SK-N-SH treated with all-trans-retinoic acid at 6 μM for 48 hours (cell line): ENCODE measurements at regions not wholly inside any gene's neighbourhood (a gene's known extent, or its start where the extent isn't known, plus 50 kb on each side); places are given as distances from the start of the nearest gene placed in this dataset.

ENCODE experiments used
- ATAC-seq: fragments of 200-7000 bp; cut with Tn5 transposase; 3 replicates; pipeline ENCODE4 v1.9.1; 2020; ENCODE audit warnings: mild to moderate bottlenecking, moderate library complexity
- ARNTL ChIP-seq: fragments of 450-650 bp; formaldehyde crosslinking; IDR thresholded peaks from 2 replicates; pipeline ENCODE4 v1.5.0; 2020; ENCODE audit warnings: low read depth, mild to moderate bottlenecking, moderate library complexity, borderline replicate concordance
- BACH2 ChIP-seq: fragments of 250-450 bp; sonication (Bioruptor Pico); IDR thresholded peaks from 2 replicates; pipeline ENCODE4 v1.9.0; 2021; ENCODE audit warnings: mild to moderate bottlenecking, borderline replicate concordance
- CREB5 ChIP-seq: fragments of 250-450 bp; sonication (Bioruptor Pico); IDR thresholded peaks from 2 replicates; pipeline ENCODE4 v1.5.1; 2020; ENCODE audit warnings: low read depth, mild to moderate bottlenecking, moderate library complexity
- CSDC2 ChIP-seq: fragments of 250-450 bp; sonication (Bioruptor Pico); IDR thresholded peaks from 2 replicates; pipeline ENCODE4 v1.5.0; 2020; ENCODE audit warnings: mild to moderate bottlenecking, moderate library complexity
- CSRNP3 ChIP-seq: fragments of 250-450 bp; sonication (Bioruptor Pico); IDR thresholded peaks from 2 replicates; pipeline ENCODE4 v1.5.1; 2021; ENCODE audit warnings: mild to moderate bottlenecking, moderate library complexity
- ESRRG ChIP-seq: fragments of 250-450 bp; sonication (Bioruptor Pico); IDR thresholded peaks from 2 replicates; pipeline ENCODE4 v1.6.1; 2021; ENCODE audit warnings: mild to moderate bottlenecking
- GLIS3 ChIP-seq: fragments of 250-450 bp; sonication (Bioruptor Pico); IDR thresholded peaks from 2 replicates; pipeline ENCODE4 v1.5.0; 2020; ENCODE audit warnings: mild to moderate bottlenecking, moderate library complexity
- ISL1 ChIP-seq: fragments of 250-450 bp; sonication (Bioruptor Pico); IDR thresholded peaks from 2 replicates; pipeline ENCODE4 v2.1.2; 2022; ENCODE audit warnings: mild to moderate bottlenecking, moderate library complexity
- PATZ1 ChIP-seq: fragments of 250-450 bp; sonication (Bioruptor Pico); IDR thresholded peaks from 2 replicates; pipeline ENCODE4 v1.8.0; 2020; ENCODE audit warnings: mild to moderate bottlenecking, moderate library complexity, borderline replicate concordance
- POU6F1 ChIP-seq: fragments of 250-450 bp; sonication (Bioruptor Pico); IDR thresholded peaks from 2 replicates; pipeline ENCODE4 v1.8.0; 2021; ENCODE audit warnings: low read depth, mild to moderate bottlenecking, moderate library complexity, borderline replicate concordance
- PPARA ChIP-seq: fragments of 250-450 bp; sonication (Bioruptor Pico); IDR thresholded peaks from 2 replicates; pipeline ENCODE4 v1.5.0; 2020; ENCODE audit warnings: mild to moderate bottlenecking, borderline replicate concordance
- RARB ChIP-seq: fragments of 250-450 bp; sonication (Bioruptor Pico); IDR thresholded peaks from 2 replicates; pipeline ENCODE4 v1.8.0; 2021; ENCODE audit warnings: mild to moderate bottlenecking, moderate library complexity
- SNAI2 ChIP-seq: fragments of 250-450 bp; sonication (Bioruptor Pico); IDR thresholded peaks from 2 replicates; pipeline ENCODE4 v1.5.0; 2020; ENCODE audit warnings: mild to moderate bottlenecking, moderate library complexity
- TCF4 ChIP-seq: fragments of 250-450 bp; sonication (Bioruptor Pico); IDR thresholded peaks from 2 replicates; pipeline ENCODE4 v1.8.0; 2021; ENCODE audit warnings: mild to moderate bottlenecking, moderate library complexity, borderline replicate concordance
- TOX ChIP-seq: fragments of 250-450 bp; sonication (Bioruptor Pico); IDR thresholded peaks from 2 replicates; pipeline ENCODE4 v1.8.0; 2021; ENCODE audit warnings: mild to moderate bottlenecking, moderate library complexity, borderline replicate concordance
- TSHZ2 ChIP-seq: fragments of 250-450 bp; sonication (Bioruptor Pico); IDR thresholded peaks from 2 replicates; pipeline ENCODE4 v1.5.0; 2020; ENCODE audit warnings: mild to moderate bottlenecking, moderate library complexity
- ZC3H10 ChIP-seq: fragments of 250-450 bp; sonication (Bioruptor Pico); IDR thresholded peaks from 2 replicates; pipeline ENCODE4 v1.5.1; 2021; ENCODE audit warnings: mild to moderate bottlenecking, moderate library complexity
- ZFP3 ChIP-seq: fragments of 250-450 bp; sonication (Bioruptor Pico); IDR thresholded peaks from 2 replicates; pipeline ENCODE4 v1.5.0; 2020; ENCODE audit warnings: mild to moderate bottlenecking, moderate library complexity
- ZFP30 ChIP-seq: fragments of 450-650 bp; formaldehyde crosslinking; IDR thresholded peaks from 2 replicates; pipeline ENCODE4 v1.5.0; 2022; ENCODE audit warnings: mild to moderate bottlenecking, moderate library complexity
- ZNF565 ChIP-seq: fragments of 450-650 bp; formaldehyde crosslinking; conservative IDR thresholded peaks from 2 replicates; pipeline ENCODE4 v1.5.0; 2020; ENCODE audit warnings: low read depth, mild to moderate bottlenecking, moderate library complexity
- ZNF70 ChIP-seq: fragments of 450-650 bp; formaldehyde crosslinking; IDR thresholded peaks from 2 replicates; pipeline ENCODE4 v1.5.0; 2020; ENCODE audit warnings: mild to moderate bottlenecking, moderate library complexity
- ZNF8 ChIP-seq: fragments of 450-650 bp; formaldehyde crosslinking; IDR thresholded peaks from 2 replicates; pipeline ENCODE4 v1.5.0; 2020; ENCODE audit warnings: mild to moderate bottlenecking, moderate library complexity

- ATAC-seq: no peak
- TF ChIP-seq TOX (CRISPR knock-in tag) (no peak), CREB5 (CRISPR knock-in tag) (no peak), TSHZ2 (no peak), ZFP3 (CRISPR knock-in tag) (no peak), GLIS3 (CRISPR knock-in tag) (no peak), PATZ1 (CRISPR knock-in tag) (no peak), CSDC2 (no peak), TCF4 (CRISPR knock-in tag) (no peak), BACH2 (CRISPR knock-in tag) (no peak), ZC3H10 (CRISPR knock-in tag) (no peak), CSRNP3 (CRISPR knock-in tag) (no peak), ISL1 (no peak), ZNF8 (CRISPR knock-in tag) (no peak), ZNF565 (no peak), RARB (no peak)
Measured at GRCh38 chr2:155115846-155116245, 417.4 kb downstream of the KCNJ3 start.

- no peak for TF ChIP-seq ZFP3 (CRISPR knock-in tag)
- no peak for TF ChIP-seq ZC3H10 (CRISPR knock-in tag)
- TF ChIP-seq TOX (CRISPR knock-in tag): no peak
- TF ChIP-seq POU6F1 (CRISPR knock-in tag): no peak
- TF ChIP-seq ISL1: peak; percentile 83
- TF ChIP-seq ZNF565: no peak
- TF ChIP-seq CREB5 (CRISPR knock-in tag): 0 out of 2 replicates have a peak, but pooled peaks have one; percentile 15
- TF ChIP-seq ZNF70 (CRISPR knock-in tag): no peak
- peak; percentile 54 for TF ChIP-seq TCF4 (CRISPR knock-in tag)
- no peak for TF ChIP-seq SNAI2
- TF ChIP-seq ARNTL: no peak
- no peak for TF ChIP-seq PPARA
- no peak for TF ChIP-seq CSDC2
- TF ChIP-seq, all 23 proteins: peak for 3
- no peak for ATAC-seq
Measured at GRCh38 chr2:155111070-155111469, 412.6 kb downstream of the KCNJ3 start.

- ATAC-seq: no peak
- TF ChIP-seq TOX (CRISPR knock-in tag) (no peak), CSDC2 (no peak), CREB5 (CRISPR knock-in tag) (no peak), ARNTL (no peak), ZFP30 (CRISPR knock-in tag) (no peak), GLIS3 (CRISPR knock-in tag) (no peak), POU6F1 (CRISPR knock-in tag) (no peak), ISL1 (no peak), ESRRG (CRISPR knock-in tag) (no peak), PATZ1 (CRISPR knock-in tag) (no peak), ZFP3 (CRISPR knock-in tag) (no peak), RARB (no peak), ZNF70 (CRISPR knock-in tag) (no peak)
Measured at GRCh38 chr2:155109527-155109926, 411.0 kb downstream of the KCNJ3 start.
